ENCODE measurements at regions not wholly inside any gene's neighbourhood (a gene's known extent, or its start where the extent isn't known, plus 50 kb on each side); places are given as distances from the start of the nearest gene placed in this dataset.

GRCh38 chr12:115062741-115063140, 378.8 kb upstream of the TBX3 start:
- H3K9me3 Mint-ChIP-seq, result peaks cover 8% of the 10 kb centered on the region
- H3K4me1 Mint-ChIP-seq (ENCODE audit: low read depth), result no peaks in the 10 kb centered on the region
- no peaks in the 10 kb centered on the region for H3K27me3 Mint-ChIP-seq (ENCODE audit: low read depth)

GRCh38 chr12:115060477-115061168, 376.6 kb upstream of the TBX3 start:
- Mint-ChIP-seq H3K4me1 (ENCODE audit: low read depth) (no peaks in the 10 kb centered on the region), H3K4me3 (no peak overlapping the region), H3K27me3 (ENCODE audit: low read depth) (no peaks in the 10 kb centered on the region), H3K9me3 (peaks cover 8% of the 10 kb centered on the region), H3K36me3 (ENCODE audit: insufficient read depth) (no peaks in the 10 kb centered on the region)
- ATAC-seq (no peak), DNase-seq (no peak)

More at GRCh38 chr12:115062741-115063140, 378.8 kb upstream of the TBX3 start:
- ATAC-seq (no peak), DNase-seq (no peak)
- Mint-ChIP-seq H3K36me3 (ENCODE audit: insufficient read depth) (no peaks in the 10 kb centered on the region), H3K4me3 (no peak overlapping the region)

GRCh38 chr12:115057445-115057844, 373.5 kb upstream of the TBX3 start:
- no peaks in the 10 kb centered on the region for H3K4me1 Mint-ChIP-seq (ENCODE audit: low read depth)
- H3K27me3 Mint-ChIP-seq (ENCODE audit: low read depth), result no peaks in the 10 kb centered on the region
- peaks cover 8% of the 10 kb centered on the region for H3K9me3 Mint-ChIP-seq
- H3K4me3 Mint-ChIP-seq, result no peak overlapping the region
- no peaks in the 10 kb centered on the region for H3K36me3 Mint-ChIP-seq (ENCODE audit: insufficient read depth)
- no peak for ATAC-seq
- DNase-seq, result no peak

GRCh38 chr12:115051378-115051777, 367.4 kb upstream of the TBX3 start:
- ATAC-seq (no peak), DNase-seq (no peak)
- Mint-ChIP-seq H3K9me3 (peaks cover 13% of the 10 kb centered on the region), H3K4me3 (no peak overlapping the region), H3K4me1 (ENCODE audit: low read depth) (no peaks in the 10 kb centered on the region), H3K27me3 (ENCODE audit: low read depth) (no peaks in the 10 kb centered on the region), H3K36me3 (ENCODE audit: insufficient read depth) (no peaks in the 10 kb centered on the region)

GRCh38 chr12:115049614-115050013, 365.6 kb upstream of the TBX3 start:
- no peak for DNase-seq
- no peak for ATAC-seq
- no peaks in the 10 kb centered on the region for H3K4me1 Mint-ChIP-seq (ENCODE audit: low read depth)
- no peak overlapping the region for H3K4me3 Mint-ChIP-seq
- peaks cover 16% of the 10 kb centered on the region for H3K9me3 Mint-ChIP-seq
- no peaks in the 10 kb centered on the region for H3K27me3 Mint-ChIP-seq (ENCODE audit: low read depth)
- H3K36me3 Mint-ChIP-seq (ENCODE audit: insufficient read depth), result no peaks in the 10 kb centered on the region

- H3K27me3 Mint-ChIP-seq (ENCODE audit: low read depth), result no peaks in the 10 kb centered on the region
- no peaks in the 10 kb centered on the region for H3K36me3 Mint-ChIP-seq (ENCODE audit: insufficient read depth)
- H3K4me3 Mint-ChIP-seq, result no peak overlapping the region
- ATAC-seq, result no peak
- H3K4me1 Mint-ChIP-seq (ENCODE audit: low read depth), result no peaks in the 10 kb centered on the region
- H3K9me3 Mint-ChIP-seq, result peaks cover 12% of the 10 kb centered on the region
- DNase-seq, result no peak
Measured at GRCh38 chr12:115046805-115047204, 362.8 kb upstream of the TBX3 start.

GRCh38 chr12:115044073-115044472, 360.1 kb upstream of the TBX3 start:
- DNase-seq (no peak), ATAC-seq (no peak)
- no peaks in the 10 kb centered on the region for H3K27me3 Mint-ChIP-seq (ENCODE audit: low read depth)

GRCh38 chr12:115043079-115043478, 359.1 kb upstream of the TBX3 start:
- no peak for DNase-seq
- ATAC-seq, result no peak
- H3K36me3 Mint-ChIP-seq (ENCODE audit: insufficient read depth), result no peaks in the 10 kb centered on the region
- no peaks in the 10 kb centered on the region for H3K4me1 Mint-ChIP-seq (ENCODE audit: low read depth)
- H3K27me3 Mint-ChIP-seq (ENCODE audit: low read depth), result no peaks in the 10 kb centered on the region
- H3K4me3 Mint-ChIP-seq, result no peak overlapping the region
- H3K9me3 Mint-ChIP-seq, result peaks cover 6% of the 10 kb centered on the region

More at GRCh38 chr12:115044073-115044472, 360.1 kb upstream of the TBX3 start:
- Mint-ChIP-seq H3K4me3 (no peak overlapping the region), H3K4me1 (ENCODE audit: low read depth) (no peaks in the 10 kb centered on the region), H3K9me3 (peaks cover 6% of the 10 kb centered on the region), H3K36me3 (ENCODE audit: insufficient read depth) (no peaks in the 10 kb centered on the region)

GRCh38 chr12:115042341-115042740, 358.4 kb upstream of the TBX3 start:
- H3K4me1 Mint-ChIP-seq (ENCODE audit: low read depth), result no peaks in the 10 kb centered on the region

GRCh38 chr12:115037830-115038229, 353.9 kb upstream of the TBX3 start:
- no peak overlapping the region for H3K4me3 Mint-ChIP-seq
- H3K27me3 Mint-ChIP-seq (ENCODE audit: low read depth), result no peaks in the 10 kb centered on the region
- H3K9me3 Mint-ChIP-seq, result no peaks in the 10 kb centered on the region
- no peaks in the 10 kb centered on the region for H3K36me3 Mint-ChIP-seq (ENCODE audit: insufficient read depth)
- ATAC-seq (no peak), DNase-seq (no peak)
- no peaks in the 10 kb centered on the region for H3K4me1 Mint-ChIP-seq (ENCODE audit: low read depth)

More at GRCh38 chr12:115042341-115042740, 358.4 kb upstream of the TBX3 start:
- no peak for DNase-seq
- H3K4me3 Mint-ChIP-seq, result no peak overlapping the region
- no peak for ATAC-seq
- H3K9me3 Mint-ChIP-seq, result peaks cover 3% of the 10 kb centered on the region
- no peaks in the 10 kb centered on the region for H3K27me3 Mint-ChIP-seq (ENCODE audit: low read depth)
- H3K36me3 Mint-ChIP-seq (ENCODE audit: insufficient read depth), result no peaks in the 10 kb centered on the region

- no peaks in the 10 kb centered on the region for H3K36me3 Mint-ChIP-seq (ENCODE audit: insufficient read depth)
- ATAC-seq, result no peak
- no peak for DNase-seq
- H3K27me3 Mint-ChIP-seq (ENCODE audit: low read depth), result no peaks in the 10 kb centered on the region
- H3K4me1 Mint-ChIP-seq (ENCODE audit: low read depth), result no peaks in the 10 kb centered on the region
- no peaks in the 10 kb centered on the region for H3K9me3 Mint-ChIP-seq
- no peak overlapping the region for H3K4me3 Mint-ChIP-seq
Measured at GRCh38 chr12:115035535-115036107, 351.6 kb upstream of the TBX3 start.

- ATAC-seq (no peak), DNase-seq (no peak)
- no peaks in the 10 kb centered on the region for H3K4me1 Mint-ChIP-seq (ENCODE audit: low read depth)
- no peaks in the 10 kb centered on the region for H3K9me3 Mint-ChIP-seq
- H3K4me3 Mint-ChIP-seq, result no peak overlapping the region
- no peaks in the 10 kb centered on the region for H3K36me3 Mint-ChIP-seq (ENCODE audit: insufficient read depth)
- H3K27me3 Mint-ChIP-seq (ENCODE audit: low read depth), result no peaks in the 10 kb centered on the region
Measured at GRCh38 chr12:115032521-115032920, 348.5 kb upstream of the TBX3 start.

GRCh38 chr12:115030017-115030416, 346.0 kb upstream of the TBX3 start:
- ATAC-seq (no peak), DNase-seq (no peak)
- Mint-ChIP-seq H3K27me3 (ENCODE audit: low read depth) (no peaks in the 10 kb centered on the region), H3K4me3 (no peak overlapping the region), H3K9me3 (peaks cover 8% of the 10 kb centered on the region), H3K4me1 (ENCODE audit: low read depth) (no peaks in the 10 kb centered on the region), H3K36me3 (ENCODE audit: insufficient read depth) (no peaks in the 10 kb centered on the region)

GRCh38 chr12:115024531-115024930, 340.6 kb upstream of the TBX3 start:
- ATAC-seq, result no peak
- H3K27me3 Mint-ChIP-seq (ENCODE audit: low read depth), result no peaks in the 10 kb centered on the region
- peaks cover 20% of the 10 kb centered on the region for H3K9me3 Mint-ChIP-seq
- H3K36me3 Mint-ChIP-seq (ENCODE audit: insufficient read depth), result no peaks in the 10 kb centered on the region
- H3K4me3 Mint-ChIP-seq, result no peak overlapping the region
- DNase-seq, result no peak
- H3K4me1 Mint-ChIP-seq (ENCODE audit: low read depth), result no peaks in the 10 kb centered on the region
